ENCODE measurements at regions not wholly inside any gene's neighbourhood (a gene's known extent, or its start where the extent isn't known, plus 50 kb on each side); places are given as distances from the start of the nearest gene placed in this dataset.

- no peak overlapping the region for H3K27ac Mint-ChIP-seq
- no peaks in the 10 kb centered on the region for H3K9me3 Mint-ChIP-seq
- intact Hi-C loops (cut with micrococcal nuclease) = no loop called here
Observed at GRCh38 chr3:25094932-25095685, 333.0 kb upstream of the RARB start.

GRCh38 chr3:25096536-25096935 lies 331.5 kb upstream of the RARB start:
- H3K9me3 Mint-ChIP-seq = no peaks in the 10 kb centered on the region
- no peak overlapping the region for H3K4me3 Mint-ChIP-seq
- no peaks in the 10 kb centered on the region for H3K36me3 Mint-ChIP-seq (ENCODE audit: low read depth)
- H3K27me3 Mint-ChIP-seq = no peaks in the 10 kb centered on the region
- no peak overlapping the region for H3K27ac Mint-ChIP-seq
- intact Hi-C loops (cut with micrococcal nuclease) = no loop called here
- H3K4me1 Mint-ChIP-seq (ENCODE audit: low read depth) = no peaks in the 10 kb centered on the region

More at GRCh38 chr3:25094932-25095685, 333.0 kb upstream of the RARB start:
- Mint-ChIP-seq H3K4me3 (no peak overlapping the region), H3K27me3 (no peaks in the 10 kb centered on the region), H3K4me1 (ENCODE audit: low read depth) (no peaks in the 10 kb centered on the region), H3K36me3 (ENCODE audit: low read depth) (no peaks in the 10 kb centered on the region)

- H3K4me1 Mint-ChIP-seq (ENCODE audit: low read depth) = no peaks in the 10 kb centered on the region
- no peak overlapping the region for H3K27ac Mint-ChIP-seq
- H3K27me3 Mint-ChIP-seq = no peaks in the 10 kb centered on the region
- intact Hi-C loops (cut with micrococcal nuclease) = no loop called here
- no peaks in the 10 kb centered on the region for H3K36me3 Mint-ChIP-seq (ENCODE audit: low read depth)
- H3K4me3 Mint-ChIP-seq = no peak overlapping the region
- H3K9me3 Mint-ChIP-seq = no peaks in the 10 kb centered on the region
Observed at GRCh38 chr3:25097023-25097422, 331.0 kb upstream of the RARB start.

- Mint-ChIP-seq H3K27me3 (no peaks in the 10 kb centered on the region), H3K9me3 (peaks cover 10% of the 10 kb centered on the region), H3K27ac (no peak overlapping the region), H3K36me3 (ENCODE audit: low read depth) (no peaks in the 10 kb centered on the region), H3K4me1 (ENCODE audit: low read depth) (no peaks in the 10 kb centered on the region), H3K4me3 (no peak overlapping the region)
- intact Hi-C loops (cut with micrococcal nuclease) = no loop called here
Observed at GRCh38 chr3:25099666-25100065, 328.4 kb upstream of the RARB start.

- H3K4me1 Mint-ChIP-seq (ENCODE audit: low read depth) = no peaks in the 10 kb centered on the region
- H3K27ac Mint-ChIP-seq = no peak overlapping the region
- intact Hi-C loops (cut with micrococcal nuclease) = no loop called here
- H3K4me3 Mint-ChIP-seq = no peak overlapping the region
- H3K9me3 Mint-ChIP-seq = peaks cover 10% of the 10 kb centered on the region
- no peaks in the 10 kb centered on the region for H3K36me3 Mint-ChIP-seq (ENCODE audit: low read depth)
- no peaks in the 10 kb centered on the region for H3K27me3 Mint-ChIP-seq
Observed at GRCh38 chr3:25103391-25103790, 324.7 kb upstream of the RARB start.

- intact Hi-C loops (cut with micrococcal nuclease) = no loop called here
- Mint-ChIP-seq H3K9me3 (peaks cover 14% of the 10 kb centered on the region), H3K36me3 (ENCODE audit: low read depth) (no peaks in the 10 kb centered on the region), H3K27ac (no peak overlapping the region), H3K4me1 (ENCODE audit: low read depth) (no peaks in the 10 kb centered on the region), H3K4me3 (no peak overlapping the region), H3K27me3 (no peaks in the 10 kb centered on the region)
Observed at GRCh38 chr3:25107918-25108617, 320.0 kb upstream of the RARB start.

GRCh38 chr3:25110642-25111041 lies 317.4 kb upstream of the RARB start:
- no peaks in the 10 kb centered on the region for H3K36me3 Mint-ChIP-seq (ENCODE audit: low read depth)
- no peaks in the 10 kb centered on the region for H3K4me1 Mint-ChIP-seq (ENCODE audit: low read depth)
- H3K27me3 Mint-ChIP-seq = no peaks in the 10 kb centered on the region
- peaks cover 14% of the 10 kb centered on the region for H3K9me3 Mint-ChIP-seq
- H3K4me3 Mint-ChIP-seq = no peak overlapping the region
- intact Hi-C loops (cut with micrococcal nuclease) = no loop called here
- H3K27ac Mint-ChIP-seq = no peak overlapping the region

GRCh38 chr3:25113891-25114290 lies 314.2 kb upstream of the RARB start:
- no peaks in the 10 kb centered on the region for H3K4me1 Mint-ChIP-seq (ENCODE audit: low read depth)
- H3K36me3 Mint-ChIP-seq (ENCODE audit: low read depth) = no peaks in the 10 kb centered on the region
- H3K4me3 Mint-ChIP-seq = no peak overlapping the region
- H3K27me3 Mint-ChIP-seq = no peaks in the 10 kb centered on the region
- no peak overlapping the region for H3K27ac Mint-ChIP-seq
- peaks cover 14% of the 10 kb centered on the region for H3K9me3 Mint-ChIP-seq
- intact Hi-C loops (cut with micrococcal nuclease) = no loop called here

- no peak overlapping the region for H3K4me3 Mint-ChIP-seq
- no peak overlapping the region for H3K27ac Mint-ChIP-seq
- intact Hi-C loops (cut with micrococcal nuclease) = no loop called here
- H3K4me1 Mint-ChIP-seq (ENCODE audit: low read depth) = no peaks in the 10 kb centered on the region
- H3K9me3 Mint-ChIP-seq = peaks cover 17% of the 10 kb centered on the region
- no peaks in the 10 kb centered on the region for H3K36me3 Mint-ChIP-seq (ENCODE audit: low read depth)
- no peaks in the 10 kb centered on the region for H3K27me3 Mint-ChIP-seq
Observed at GRCh38 chr3:25114532-25114931, 313.5 kb upstream of the RARB start.

GRCh38 chr3:25117005-25117593 lies 311.0 kb upstream of the RARB start:
- H3K9me3 Mint-ChIP-seq = peaks cover 22% of the 10 kb centered on the region
- no peaks in the 10 kb centered on the region for H3K36me3 Mint-ChIP-seq (ENCODE audit: low read depth)
- H3K4me1 Mint-ChIP-seq (ENCODE audit: low read depth) = no peaks in the 10 kb centered on the region
- intact Hi-C loops (cut with micrococcal nuclease) = no loop called here
- no peak overlapping the region for H3K4me3 Mint-ChIP-seq
- no peak overlapping the region for H3K27ac Mint-ChIP-seq
- no peaks in the 10 kb centered on the region for H3K27me3 Mint-ChIP-seq

GRCh38 chr3:25119682-25120081 lies 308.4 kb upstream of the RARB start:
- Mint-ChIP-seq H3K27me3 (no peaks in the 10 kb centered on the region), H3K9me3 (peaks cover 20% of the 10 kb centered on the region), H3K4me1 (ENCODE audit: low read depth) (no peaks in the 10 kb centered on the region), H3K36me3 (ENCODE audit: low read depth) (no peaks in the 10 kb centered on the region), H3K27ac (no peak overlapping the region), H3K4me3 (no peak overlapping the region)
- intact Hi-C loops (cut with micrococcal nuclease) = no loop called here

GRCh38 chr3:25120665-25121064 lies 307.4 kb upstream of the RARB start:
- Mint-ChIP-seq H3K9me3 (peaks cover 28% of the 10 kb centered on the region), H3K27ac (no peak overlapping the region), H3K27me3 (no peaks in the 10 kb centered on the region), H3K4me1 (ENCODE audit: low read depth) (no peaks in the 10 kb centered on the region), H3K36me3 (ENCODE audit: low read depth) (no peaks in the 10 kb centered on the region), H3K4me3 (no peak overlapping the region)
- intact Hi-C loops (cut with micrococcal nuclease) = no loop called here

- Mint-ChIP-seq H3K4me3 (no peak overlapping the region), H3K27ac (no peak overlapping the region)
- intact Hi-C loops (cut with micrococcal nuclease) = no loop called here
Observed at GRCh38 chr3:25125201-25125600, 302.9 kb upstream of the RARB start.

GRCh38 chr3:25128735-25129134 lies 299.3 kb upstream of the RARB start:
- H3K27ac Mint-ChIP-seq = no peak overlapping the region

More at GRCh38 chr3:25125201-25125600, 302.9 kb upstream of the RARB start:
- no peaks in the 10 kb centered on the region for H3K4me1 Mint-ChIP-seq (ENCODE audit: low read depth)
- no peaks in the 10 kb centered on the region for H3K27me3 Mint-ChIP-seq
- peaks cover 43% of the 10 kb centered on the region for H3K9me3 Mint-ChIP-seq
- no peaks in the 10 kb centered on the region for H3K36me3 Mint-ChIP-seq (ENCODE audit: low read depth)

More at GRCh38 chr3:25128735-25129134, 299.3 kb upstream of the RARB start:
- Mint-ChIP-seq H3K4me3 (no peak overlapping the region), H3K4me1 (ENCODE audit: low read depth) (no peaks in the 10 kb centered on the region), H3K36me3 (ENCODE audit: low read depth) (no peaks in the 10 kb centered on the region), H3K9me3 (peaks cover 60% of the 10 kb centered on the region), H3K27me3 (no peaks in the 10 kb centered on the region)
- intact Hi-C loops (cut with micrococcal nuclease) = no loop called here

Data from dendritic cell treated with granulocyte-macrophage colony-stimulating factor and Interleukin-4, amounts not matched to agents 40 ng/mL and 50 ng/mL, for 4 days (primary cell).